IPS DF 6.9 (cell line): ENCODE measurements at regions not wholly inside any gene's neighbourhood (a gene's known extent, or its start where the extent isn't known, plus 50 kb on each side); places are given as distances from the start of the nearest gene placed in this dataset.

Experiments
- DNase-seq: peaks from one replicate; pipeline ENCODE4 v3.0.0-alpha.2; 2013; ENCODE audit warnings: low read depth, low spot score
- H3K27ac ChIP-seq: one replicate; pipeline ENCODE4 v1.5.1; 2013; ENCODE audit warnings: low read length, control low read depth
- H3K27me3 ChIP-seq: 2 replicates; pipeline ENCODE4 v1.6.1; 2013; ENCODE audit warnings: mild to moderate bottlenecking, low read length; ENCODE audit not compliant: control insufficient read depth, insufficient read depth
- H3K36me3 ChIP-seq: 2 replicates; pipeline ENCODE4 v1.6.1; 2013; ENCODE audit warnings: low read length; ENCODE audit not compliant: control insufficient read depth, insufficient read depth
- H3K4me1 ChIP-seq: 2 replicates; pipeline ENCODE4 v1.6.1; 2013; ENCODE audit warnings: low read length; ENCODE audit not compliant: control insufficient read depth, insufficient read depth
- H3K4me3 ChIP-seq: 2 replicates; pipeline ENCODE4 v1.5.1; 2013; ENCODE audit warnings: mild to moderate bottlenecking, low read length
- H3K9me3 ChIP-seq: 2 replicates; pipeline ENCODE4 v1.6.1; 2013; ENCODE audit warnings: low read length, inconsistent platforms; ENCODE audit not compliant: control insufficient read depth, insufficient read depth
- WGBS: extraction: QIAGEN DNeasy Blood & Tissue Kit; methylation state at CpG from one replicate; pipeline ENCODE4 v1.1.7; 2013; ENCODE audit warnings: mixed read lengths, missing lambda C conversion rate; ENCODE audit not compliant: insufficient read length, insufficient coverage; 5-methylcytosine and 5-hydroxymethylcytosine counted together

DNA sequence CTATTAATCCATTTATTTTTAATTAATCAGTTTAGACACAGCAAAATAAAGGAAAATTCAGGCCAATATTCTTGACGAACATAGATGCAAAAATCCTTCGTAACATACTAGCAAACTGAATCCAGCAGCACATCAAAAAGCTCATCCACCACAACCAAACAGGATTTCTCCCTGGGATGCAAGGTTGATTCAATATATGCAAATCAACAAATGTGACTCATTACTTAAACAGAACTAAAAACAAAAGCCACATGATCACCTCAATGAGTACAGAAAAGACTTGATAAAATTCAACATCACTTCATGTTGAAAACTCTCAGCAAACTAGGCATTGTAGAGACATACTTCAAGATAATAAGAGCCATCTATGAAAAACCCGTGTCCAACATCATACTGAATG lies 364.1 kb upstream of the THBS1 start:
- H3K9me3 ChIP-seq = no peaks in the 10 kb centered on the region
- no peak for DNase-seq
- no peaks in the 10 kb centered on the region for H3K27me3 ChIP-seq
- H3K4me3 ChIP-seq = no peak overlapping the region
- H3K36me3 ChIP-seq = no peaks in the 10 kb centered on the region
- no peak overlapping the region for H3K27ac ChIP-seq
- 0 out of 2 replicates have a peak, but pooled peaks cover 4% of the 10 kb centered on the region for H3K4me1 ChIP-seq
- no CpG with 5 or more reads among the region's 3 CpGs for WGBS

DNA sequence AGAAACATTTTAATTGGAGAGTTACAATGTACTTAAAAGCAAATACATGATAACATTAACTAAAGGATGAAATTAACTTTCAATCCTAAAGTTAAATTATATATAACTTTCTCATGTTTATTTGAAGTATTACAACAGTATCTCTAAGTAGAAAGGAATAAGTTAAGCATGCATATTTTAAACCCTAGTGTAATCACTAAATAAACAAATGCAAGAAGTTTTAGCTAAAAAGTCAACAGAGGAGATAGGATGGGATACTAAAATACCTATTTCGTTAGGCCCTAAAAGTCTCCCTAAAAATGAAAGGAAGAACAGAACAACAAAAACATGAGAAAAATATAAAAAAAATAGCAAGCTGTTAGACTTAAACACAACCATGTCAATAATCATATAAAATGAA lies 361.3 kb upstream of the THBS1 start:
- no CpG with 5 or more reads among the region's 1 CpG for WGBS
- H3K27me3 ChIP-seq = no peaks in the 10 kb centered on the region
- no peak overlapping the region for H3K27ac ChIP-seq
- no peaks in the 10 kb centered on the region for H3K4me1 ChIP-seq
- H3K36me3 ChIP-seq = no peaks in the 10 kb centered on the region
- H3K4me3 ChIP-seq = no peak overlapping the region
- H3K9me3 ChIP-seq = no peaks in the 10 kb centered on the region
- DNase-seq = no peak

DNA sequence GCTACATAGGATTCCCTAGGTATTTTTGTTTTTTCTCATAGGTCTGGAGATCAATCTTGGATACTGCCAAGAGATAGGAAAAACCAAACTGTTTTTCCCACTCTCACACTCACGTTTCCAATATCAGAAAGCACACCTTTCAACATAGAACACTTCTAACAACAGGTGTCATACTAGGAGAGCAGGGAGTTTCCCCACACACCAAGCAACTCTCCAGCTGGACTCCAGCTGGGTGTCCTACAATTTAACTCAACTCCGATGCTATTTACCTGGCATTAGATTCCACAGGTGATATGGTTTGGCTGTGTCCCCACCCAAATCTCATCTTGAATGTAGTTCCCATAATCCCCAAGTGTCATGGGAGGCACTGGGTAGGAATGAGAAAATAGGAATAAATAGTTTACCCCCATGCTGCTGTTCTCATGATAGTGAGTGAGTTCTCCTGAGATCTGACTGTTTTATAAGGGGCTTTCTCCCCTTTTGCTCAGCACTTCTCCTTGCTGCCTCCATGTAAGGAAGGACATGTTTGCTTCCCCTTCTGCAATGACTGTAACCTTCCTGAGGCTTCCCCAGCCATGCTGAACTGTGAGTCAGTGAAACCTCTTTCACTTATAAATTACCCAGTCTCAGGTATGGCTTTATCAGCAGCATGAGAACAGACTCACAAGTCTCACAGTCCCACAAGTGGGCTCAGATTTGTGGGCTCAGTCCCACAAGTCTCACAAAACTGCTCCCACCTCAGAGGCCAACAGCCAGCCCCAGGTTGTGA lies 354.5 kb upstream of the THBS1 start:
- Histone ChIP-seq H3K27me3 (no peaks in the 10 kb centered on the region), H3K36me3 (no peaks in the 10 kb centered on the region), H3K4me1 (peaks cover 2% of the 10 kb centered on the region; the same call in 1 of the 2 replicates), H3K9me3 (no peaks in the 10 kb centered on the region), H3K4me3 (no peak overlapping the region), H3K27ac (no peak overlapping the region)
- WGBS = no CpG with 5 or more reads among the region's 2 CpGs
- DNase-seq = no peak

DNA sequence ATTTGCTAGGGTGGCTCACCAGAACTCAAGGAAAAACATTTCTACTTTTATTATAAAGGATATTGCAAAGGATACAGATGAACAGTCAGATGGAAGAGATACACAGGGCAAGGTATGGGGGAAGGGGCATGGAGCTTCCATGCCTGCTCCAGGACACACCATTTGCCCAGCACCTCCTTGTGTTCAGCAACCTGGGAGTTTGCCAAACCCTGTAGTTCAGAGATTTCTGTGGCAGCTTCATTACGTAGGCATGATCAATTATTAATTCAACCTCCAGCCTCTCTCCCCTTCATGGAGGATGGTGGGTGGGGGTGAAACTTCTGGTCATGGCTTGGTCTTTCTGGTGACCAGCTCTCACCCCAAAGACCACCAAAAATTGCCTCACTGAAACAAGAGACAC lies 353.9 kb upstream of the THBS1 start:
- Histone ChIP-seq H3K36me3 (no peaks in the 10 kb centered on the region), H3K27ac (no peak overlapping the region), H3K27me3 (no peaks in the 10 kb centered on the region), H3K4me1 (peaks cover 2% of the 10 kb centered on the region; the same call in 1 of the 2 replicates), H3K9me3 (no peaks in the 10 kb centered on the region), H3K4me3 (no peak overlapping the region)
- no peak for DNase-seq
- no CpG with 5 or more reads among the region's 1 CpG for WGBS

DNA sequence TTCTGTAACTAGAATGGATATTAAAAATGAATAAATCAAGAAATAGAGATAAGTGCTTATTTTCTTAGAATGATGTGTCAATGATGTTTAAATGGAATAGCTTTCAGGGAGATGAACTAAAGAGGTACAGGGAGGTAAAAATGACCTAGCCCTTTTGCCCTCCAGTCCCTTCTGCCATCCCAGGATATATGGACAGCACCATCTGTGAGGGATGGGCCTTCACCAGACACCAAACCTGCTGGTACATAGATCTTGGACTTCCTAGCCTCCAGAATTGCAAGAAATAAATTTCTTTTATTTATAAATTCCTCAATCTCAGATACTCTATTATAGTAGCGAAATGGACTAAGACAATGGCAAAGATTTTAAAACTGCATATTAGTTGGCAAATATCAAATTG lies 352.0 kb upstream of the THBS1 start:
- Histone ChIP-seq H3K9me3 (no peaks in the 10 kb centered on the region), H3K4me3 (no peak overlapping the region), H3K27me3 (no peaks in the 10 kb centered on the region), H3K36me3 (no peaks in the 10 kb centered on the region), H3K4me1 (peaks cover 2% of the 10 kb centered on the region; the same call in 1 of the 2 replicates), H3K27ac (no peak overlapping the region)
- WGBS = no CpG with 5 or more reads among the region's 1 CpG
- no peak for DNase-seq

DNA sequence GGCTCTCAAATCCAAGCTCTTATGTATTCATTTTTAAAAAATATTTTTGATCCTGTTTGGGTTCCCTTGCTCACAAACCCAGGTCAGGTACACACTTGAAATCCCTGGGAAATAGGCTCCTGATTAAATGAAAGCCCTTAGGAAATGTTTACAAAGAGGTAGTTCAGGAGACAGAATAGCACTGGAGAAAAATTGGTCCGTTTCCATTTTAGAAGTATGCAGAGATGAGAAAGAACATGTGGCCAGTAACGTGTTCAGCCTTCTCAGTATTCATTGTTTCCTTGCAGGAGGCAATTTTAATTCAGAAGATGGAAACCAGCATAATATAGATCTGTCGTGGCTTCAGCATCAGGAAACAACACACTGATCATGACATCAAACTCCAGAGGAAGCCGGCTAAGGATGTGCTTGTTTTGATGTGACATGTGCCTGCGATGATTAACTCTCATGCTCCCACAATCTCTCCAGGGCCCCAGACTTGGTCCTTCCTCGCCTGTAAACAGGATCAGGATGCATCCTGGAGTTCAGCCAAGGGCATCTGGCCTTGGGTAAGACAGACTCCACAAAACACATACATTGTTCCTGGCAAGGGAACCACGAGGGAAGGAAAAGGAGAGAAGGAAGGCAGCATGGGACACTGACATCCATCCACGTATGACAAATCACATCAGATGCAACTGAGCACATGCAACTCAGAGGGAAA lies 350.5 kb upstream of the THBS1 start:
- no CpG with 5 or more reads among the region's 8 CpGs for WGBS
- Histone ChIP-seq H3K9me3 (no peaks in the 10 kb centered on the region), H3K27me3 (no peaks in the 10 kb centered on the region), H3K36me3 (no peaks in the 10 kb centered on the region), H3K4me3 (no peak overlapping the region), H3K27ac (no peak overlapping the region), H3K4me1 (peaks cover 2% of the 10 kb centered on the region; the same call in 1 of the 2 replicates)
- DNase-seq = no peak

DNA sequence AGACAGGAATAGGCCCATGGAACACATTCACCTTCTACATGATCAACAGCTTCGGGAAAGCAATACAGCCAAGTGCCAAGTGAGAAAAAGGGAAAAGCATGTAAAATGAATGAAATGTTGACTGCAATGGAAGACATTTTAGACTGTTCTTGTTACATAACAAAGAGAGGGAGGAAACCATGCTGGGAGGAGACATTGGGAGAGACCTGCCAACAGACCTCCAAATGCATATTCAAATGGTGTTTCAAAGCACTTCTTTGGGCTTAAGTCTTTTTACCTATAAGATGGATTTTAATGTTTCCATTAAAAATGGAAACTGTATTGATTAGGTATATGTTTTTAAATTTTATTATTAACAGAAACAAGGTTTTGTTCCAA lies 350.0 kb upstream of the THBS1 start:
- WGBS = no CpG with 5 or more reads among the region's 1 CpG
- Histone ChIP-seq H3K4me1 (peaks cover 2% of the 10 kb centered on the region; the same call in 1 of the 2 replicates), H3K27me3 (no peaks in the 10 kb centered on the region), H3K4me3 (no peak overlapping the region), H3K36me3 (no peaks in the 10 kb centered on the region), H3K27ac (no peak overlapping the region), H3K9me3 (no peaks in the 10 kb centered on the region)
- no peak for DNase-seq

DNA sequence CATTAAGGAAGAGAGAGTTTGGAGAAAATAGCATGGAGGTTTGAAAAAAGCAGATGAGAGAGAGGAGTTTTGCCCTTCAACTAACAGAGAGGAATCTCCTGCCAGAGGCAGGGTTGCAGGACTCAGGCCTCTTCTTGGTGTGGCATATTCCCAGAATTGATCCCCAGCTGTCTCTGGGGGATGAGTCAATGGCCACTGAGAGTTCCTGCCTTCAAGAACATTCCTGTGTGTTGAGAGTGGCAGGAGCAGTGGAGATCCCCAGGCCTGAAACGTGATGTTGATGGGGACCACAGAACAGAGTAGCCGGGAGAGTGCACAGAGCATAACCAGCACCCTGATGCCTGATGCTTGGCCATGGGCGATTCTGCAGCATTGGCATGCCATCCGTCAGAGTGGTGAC lies 348.4 kb upstream of the THBS1 start:
- H3K27ac ChIP-seq = no peak overlapping the region
- H3K36me3 ChIP-seq = no peaks in the 10 kb centered on the region
- H3K9me3 ChIP-seq = no peaks in the 10 kb centered on the region
- H3K4me3 ChIP-seq = no peak overlapping the region
- WGBS = no CpG with 5 or more reads among the region's 4 CpGs
- no peak for DNase-seq
- H3K27me3 ChIP-seq = no peaks in the 10 kb centered on the region
- H3K4me1 ChIP-seq = peaks cover 2% of the 10 kb centered on the region; the same call in 1 of the 2 replicates

DNA sequence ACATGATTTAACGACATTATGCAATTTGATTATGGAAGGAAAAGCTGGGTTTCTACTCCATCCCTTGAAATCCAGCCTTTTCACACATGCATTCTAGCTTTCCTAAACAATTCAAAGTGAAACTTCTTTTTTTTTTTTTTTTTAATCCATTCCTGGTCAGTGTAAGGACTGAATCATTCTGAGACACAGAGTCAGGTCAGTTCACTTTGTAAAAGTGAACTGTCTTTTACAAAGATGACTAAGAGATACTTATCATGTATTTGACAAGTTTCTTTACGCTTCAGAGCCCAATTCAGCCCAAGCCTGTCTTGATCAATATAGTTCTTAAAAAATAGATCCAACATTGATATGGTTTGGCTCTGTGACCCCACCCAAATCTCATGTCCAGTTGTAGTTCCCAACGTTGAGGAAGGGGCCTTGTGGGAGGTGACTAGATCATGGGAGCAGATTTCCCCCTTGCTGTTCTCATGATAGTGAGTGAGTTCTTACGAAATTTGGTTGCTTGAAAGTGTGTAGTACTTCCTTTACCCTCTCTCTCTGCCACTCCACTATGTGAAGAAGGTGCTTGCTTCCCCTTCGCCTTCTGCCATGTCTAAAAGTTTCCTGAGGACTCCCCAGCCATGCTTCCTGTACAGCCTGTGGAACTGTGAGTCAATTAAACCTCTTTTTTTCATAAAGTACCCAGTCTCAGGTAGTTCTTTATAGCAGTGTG lies 345.6 kb upstream of the THBS1 start:
- H3K27me3 ChIP-seq = no peaks in the 10 kb centered on the region
- no peak for DNase-seq
- H3K4me1 ChIP-seq = peaks cover 2% of the 10 kb centered on the region; the same call in 1 of the 2 replicates
- H3K36me3 ChIP-seq = no peaks in the 10 kb centered on the region
- no peak overlapping the region for H3K27ac ChIP-seq
- H3K4me3 ChIP-seq = no peak overlapping the region
- WGBS = no CpG with 5 or more reads among the region's 5 CpGs
- H3K9me3 ChIP-seq = no peaks in the 10 kb centered on the region

DNA sequence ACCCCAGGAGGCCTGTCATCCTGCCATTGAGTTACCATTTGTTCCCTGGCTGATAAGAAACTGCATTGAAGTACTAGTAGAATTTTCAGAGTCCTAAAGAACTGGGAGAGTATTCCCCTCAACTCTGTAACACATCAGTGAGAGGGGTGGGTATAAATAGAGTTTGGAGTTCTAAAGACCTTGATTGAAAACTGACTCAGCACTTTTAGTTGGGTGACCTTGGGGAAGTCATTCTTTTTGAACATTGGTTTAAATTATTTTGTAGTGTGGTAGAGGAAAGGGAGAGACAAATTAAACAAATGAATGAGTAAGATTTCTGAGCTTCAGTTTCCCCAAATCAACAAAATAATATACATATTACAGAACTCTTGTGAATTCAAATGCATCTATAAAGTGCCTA lies 344.5 kb upstream of the THBS1 start:
- no peaks in the 10 kb centered on the region for H3K4me1 ChIP-seq
- H3K27ac ChIP-seq = no peak overlapping the region
- H3K9me3 ChIP-seq = no peaks in the 10 kb centered on the region
- H3K4me3 ChIP-seq = no peak overlapping the region
- no peaks in the 10 kb centered on the region for H3K36me3 ChIP-seq
- no peaks in the 10 kb centered on the region for H3K27me3 ChIP-seq
- no peak for DNase-seq
